ENCODE measurements at regions not wholly inside any gene's neighbourhood (a gene's known extent, or its start where the extent isn't known, plus 50 kb on each side); places are given as distances from the start of the nearest gene placed in this dataset.

DNA sequence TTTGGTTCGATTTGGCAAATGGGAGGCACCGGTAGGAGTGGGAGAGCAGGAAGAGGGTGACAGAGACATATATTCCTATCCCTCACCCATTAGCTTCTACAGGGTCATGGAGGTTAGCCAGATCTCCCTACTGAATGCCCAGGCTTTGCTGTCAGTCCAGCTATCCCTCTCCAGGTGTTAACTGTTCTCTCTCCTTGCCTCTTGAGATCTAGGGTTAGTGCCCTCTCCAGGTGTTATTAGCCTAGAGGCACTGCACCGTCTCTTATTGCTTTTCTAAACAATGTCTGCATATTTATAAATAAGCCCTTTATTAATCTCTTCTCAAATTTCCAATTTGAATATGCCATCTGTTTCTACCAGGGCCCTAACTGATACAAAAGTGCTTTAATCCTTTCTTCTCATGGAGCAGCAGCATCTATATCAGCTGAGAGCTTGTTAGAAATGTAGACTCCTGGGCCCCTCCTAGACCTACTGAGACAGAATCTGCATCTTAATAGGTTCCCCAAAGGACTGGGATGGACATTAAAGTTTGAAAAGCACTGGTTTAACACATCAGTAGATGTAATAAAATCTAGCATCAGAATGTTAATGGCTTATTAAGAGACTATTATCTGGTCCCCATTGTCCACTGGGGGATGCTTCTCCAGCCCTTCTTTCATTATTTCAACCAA lies 322.5 kb upstream of the SLC24A2 start:
- DNase-seq = no peak

DNA sequence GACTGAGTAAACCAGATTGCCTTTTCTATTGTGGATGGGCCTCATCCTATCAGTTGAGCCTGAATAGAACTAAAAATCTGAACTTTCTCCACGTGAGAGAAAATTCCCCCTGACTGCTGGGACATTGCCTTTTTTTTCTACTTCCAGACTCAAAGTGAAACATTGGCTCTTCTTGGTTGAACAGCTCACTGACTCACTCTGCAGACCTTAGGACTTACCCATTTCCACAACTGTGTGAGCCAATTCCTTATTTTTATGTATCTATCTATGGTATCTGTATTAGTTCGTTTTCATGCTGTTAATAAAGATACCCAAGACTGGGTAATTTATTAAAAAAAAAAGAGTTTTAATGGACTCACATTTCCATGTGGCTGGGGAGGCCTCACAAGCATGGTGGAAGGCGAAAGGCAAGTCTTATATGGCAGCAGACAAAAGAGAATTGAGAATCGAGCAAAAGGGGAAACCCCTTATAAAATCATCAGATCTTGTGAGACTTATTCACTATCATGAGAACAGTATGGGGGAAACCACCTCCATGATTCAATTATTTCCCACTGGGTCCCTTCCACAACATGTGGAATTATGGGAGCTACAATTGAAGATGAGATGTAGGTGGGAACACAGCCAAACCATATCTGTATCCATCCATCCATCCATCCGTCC lies 306.7 kb upstream of the SLC24A2 start:
- DNase-seq = no peak

DNA sequence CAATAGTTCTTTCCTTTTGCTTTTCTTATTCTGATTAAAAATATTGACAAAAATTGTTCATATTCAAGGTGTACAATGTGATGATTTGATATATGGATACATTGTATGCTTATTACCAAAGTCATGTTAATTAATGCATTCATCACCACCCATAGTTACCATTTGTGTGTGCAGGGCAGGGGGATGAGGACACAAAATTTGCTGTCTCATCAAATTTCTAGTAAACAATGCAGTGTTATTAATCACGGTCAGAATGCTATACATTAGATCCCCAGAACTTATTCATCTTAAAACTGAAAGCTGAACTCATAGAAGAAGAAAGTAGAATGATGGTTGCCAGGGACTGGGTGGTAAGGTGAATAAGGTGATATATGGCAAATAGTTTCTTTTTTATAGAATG lies 303.7 kb upstream of the SLC24A2 start:
- DNase-seq = no peak

DNA sequence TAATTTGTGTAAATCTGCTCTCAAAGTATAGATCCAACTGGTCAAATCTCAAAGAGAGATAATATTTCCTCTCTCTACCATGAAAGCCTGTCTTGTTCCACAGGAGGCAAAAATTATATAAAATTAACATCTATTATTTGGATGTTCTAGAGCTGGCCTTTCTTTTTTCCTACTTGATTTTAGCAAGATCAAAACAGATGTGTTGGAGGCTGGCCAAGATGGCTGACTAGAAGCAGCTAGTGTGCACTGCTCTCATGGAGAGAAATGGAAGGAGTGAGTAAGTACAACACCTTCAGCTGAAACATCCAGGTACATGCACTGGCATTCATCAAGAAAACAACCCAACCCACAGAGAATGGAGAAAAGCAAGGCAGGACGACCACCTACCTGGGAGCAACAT lies 298.6 kb upstream of the SLC24A2 start:
- no peak for DNase-seq

DNA sequence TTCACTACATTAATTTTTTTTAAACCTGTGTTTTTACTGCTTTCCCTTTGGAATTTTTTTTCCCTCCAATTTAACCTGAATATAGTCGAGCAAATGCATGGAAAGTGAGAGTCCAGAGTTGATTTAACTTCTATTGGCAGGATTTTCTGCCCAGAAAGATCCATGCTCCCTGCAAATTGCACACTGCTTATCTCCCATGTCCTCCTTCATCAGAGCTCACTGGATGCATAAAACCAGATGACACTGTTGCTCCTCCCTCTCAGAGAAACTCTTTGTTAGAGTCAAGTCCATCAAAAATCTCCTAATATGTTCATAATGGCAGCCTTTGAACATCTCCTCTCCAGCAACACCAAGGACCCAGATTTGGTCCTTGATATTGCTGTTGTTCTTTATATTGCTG lies 297.0 kb upstream of the SLC24A2 start:
- DNase-seq = no peak

DNA sequence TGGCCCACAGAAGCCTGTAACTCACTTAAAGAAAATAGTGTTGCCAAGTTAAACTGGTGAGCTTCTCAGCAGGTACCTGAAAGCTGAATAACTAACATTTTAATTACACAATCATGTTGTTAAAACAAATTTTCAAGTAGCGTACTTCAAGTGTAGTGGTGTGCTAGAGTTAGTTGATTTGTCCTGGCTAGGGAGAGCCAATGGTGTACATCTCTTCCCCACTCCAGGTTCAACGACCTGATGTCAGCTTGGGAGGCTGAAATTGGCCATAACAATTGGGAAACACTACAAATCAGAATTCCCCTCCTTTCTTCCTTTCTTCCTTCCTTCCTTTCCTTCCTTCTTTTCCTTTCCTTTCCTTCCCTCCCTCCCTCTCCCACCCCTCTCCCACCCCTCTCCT lies 295.3 kb upstream of the SLC24A2 start:
- no peak for DNase-seq

DNA sequence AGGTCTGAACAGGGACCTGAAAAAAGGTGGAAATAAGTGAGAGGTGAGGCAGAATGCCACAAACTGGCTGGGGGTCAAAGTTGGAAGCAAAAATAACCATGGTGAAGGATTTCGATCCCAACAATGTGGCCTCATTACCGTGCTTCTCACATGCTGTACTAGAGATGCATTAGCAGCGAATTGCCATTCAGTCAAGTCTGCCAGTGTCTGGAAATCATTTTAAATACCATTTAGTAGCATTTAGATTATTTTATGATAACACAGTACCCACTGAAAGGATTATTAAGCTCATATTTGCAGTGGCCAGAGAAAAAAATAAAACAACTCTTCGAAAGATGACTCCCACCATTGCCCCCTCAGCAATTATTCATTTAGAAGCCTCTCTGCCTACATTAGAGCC lies 294.6 kb upstream of the SLC24A2 start:
- DNase-seq = no peak

DNA sequence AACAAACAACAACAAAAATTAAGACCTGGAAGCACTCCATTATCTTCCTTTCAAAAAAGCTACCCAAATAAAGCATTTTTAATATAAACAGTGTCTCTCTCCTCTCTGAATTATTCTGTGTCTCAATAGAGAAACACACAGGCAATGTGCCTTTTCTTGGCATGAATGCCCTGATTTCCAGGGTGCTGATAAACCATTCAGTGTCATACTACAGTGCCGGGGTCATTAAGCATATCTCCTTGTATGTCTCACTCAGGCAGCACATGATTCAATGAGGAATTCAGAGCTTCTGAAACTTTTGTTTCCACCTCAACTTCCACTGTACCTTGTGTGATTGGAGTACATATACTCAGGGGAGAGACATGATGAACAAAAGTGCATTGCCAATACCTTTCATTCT lies 294.0 kb upstream of the SLC24A2 start:
- no peak for DNase-seq

DNA sequence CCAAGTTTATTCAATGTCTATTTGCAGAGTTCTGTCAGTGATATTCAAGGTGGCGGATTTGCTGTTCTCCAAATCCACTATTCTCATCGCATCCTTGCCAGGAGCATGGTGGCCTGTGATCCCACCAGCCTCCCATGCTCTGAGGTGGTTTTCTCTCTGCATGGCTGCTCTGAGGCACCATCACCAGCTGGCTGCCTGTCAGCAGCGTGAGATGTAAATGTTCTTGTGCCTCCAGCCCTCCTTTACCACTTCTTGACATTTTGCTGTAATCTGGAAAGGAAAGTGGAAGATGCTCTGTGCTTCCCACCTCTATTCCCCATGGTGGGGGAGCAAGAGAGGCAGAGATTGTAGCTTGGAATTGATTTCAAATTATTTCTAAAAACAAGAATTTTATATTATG lies 293.6 kb upstream of the SLC24A2 start:
- no peak for DNase-seq

DNA sequence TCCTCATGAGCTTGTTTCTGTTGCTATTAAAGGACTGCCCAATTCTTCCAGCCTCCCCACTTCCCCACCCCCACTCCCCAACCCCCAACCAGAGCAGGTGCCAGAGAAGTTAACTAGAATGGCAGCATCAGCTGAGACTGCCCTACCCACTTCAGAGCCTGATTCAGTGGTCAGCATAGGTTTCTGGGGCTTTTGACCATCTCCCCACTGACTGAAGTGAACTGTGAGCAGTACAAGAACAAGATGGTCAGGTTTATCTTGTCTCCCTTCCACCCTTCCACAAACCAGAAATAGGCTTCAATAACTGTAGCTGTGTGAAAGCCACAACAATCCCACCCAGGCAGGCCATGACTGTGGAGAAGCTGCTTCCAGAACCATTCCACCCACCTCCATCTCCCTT lies 289.4 kb upstream of the SLC24A2 start:
- DNase-seq = no peak

DNA sequence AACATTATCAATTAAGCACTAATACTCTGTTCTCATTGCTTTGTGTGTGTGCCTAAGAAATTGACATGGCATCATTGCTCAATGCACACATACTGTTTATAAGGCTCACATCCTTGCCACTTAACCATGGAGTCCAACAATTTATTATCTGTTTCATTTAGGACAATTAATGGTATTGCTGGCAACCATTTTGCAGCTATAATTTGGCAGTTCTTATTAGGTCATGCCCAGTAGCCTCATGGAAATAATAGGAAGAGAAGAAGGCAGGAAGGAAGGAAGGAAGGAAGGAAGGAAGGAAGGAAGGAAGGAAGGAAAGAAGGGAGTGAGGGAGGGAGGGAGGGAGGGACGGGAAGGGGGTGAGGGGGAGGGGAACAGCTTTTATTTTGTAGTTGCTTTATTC lies 285.5 kb upstream of the SLC24A2 start:
- no peak for DNase-seq

DNA sequence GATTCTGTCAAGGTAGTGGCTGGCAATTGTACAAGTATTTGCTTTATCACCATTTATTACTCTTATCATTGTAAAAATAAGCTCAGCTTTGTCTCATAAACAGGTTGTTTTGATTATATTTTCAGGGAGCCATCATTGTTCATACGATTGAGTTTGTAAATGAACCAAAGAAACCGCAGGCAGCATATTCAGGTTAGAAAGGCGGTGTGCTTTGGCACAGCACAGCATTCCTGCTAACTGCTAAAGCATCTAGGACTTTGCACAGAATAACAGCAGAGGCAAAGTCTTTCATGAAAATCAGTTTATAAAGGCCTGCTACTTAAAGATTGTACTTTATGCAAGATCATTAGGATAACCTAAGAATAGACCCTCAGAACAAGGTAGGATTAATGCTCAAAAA lies 281.5 kb upstream of the SLC24A2 start:
- DNase-seq = no peak

DNA sequence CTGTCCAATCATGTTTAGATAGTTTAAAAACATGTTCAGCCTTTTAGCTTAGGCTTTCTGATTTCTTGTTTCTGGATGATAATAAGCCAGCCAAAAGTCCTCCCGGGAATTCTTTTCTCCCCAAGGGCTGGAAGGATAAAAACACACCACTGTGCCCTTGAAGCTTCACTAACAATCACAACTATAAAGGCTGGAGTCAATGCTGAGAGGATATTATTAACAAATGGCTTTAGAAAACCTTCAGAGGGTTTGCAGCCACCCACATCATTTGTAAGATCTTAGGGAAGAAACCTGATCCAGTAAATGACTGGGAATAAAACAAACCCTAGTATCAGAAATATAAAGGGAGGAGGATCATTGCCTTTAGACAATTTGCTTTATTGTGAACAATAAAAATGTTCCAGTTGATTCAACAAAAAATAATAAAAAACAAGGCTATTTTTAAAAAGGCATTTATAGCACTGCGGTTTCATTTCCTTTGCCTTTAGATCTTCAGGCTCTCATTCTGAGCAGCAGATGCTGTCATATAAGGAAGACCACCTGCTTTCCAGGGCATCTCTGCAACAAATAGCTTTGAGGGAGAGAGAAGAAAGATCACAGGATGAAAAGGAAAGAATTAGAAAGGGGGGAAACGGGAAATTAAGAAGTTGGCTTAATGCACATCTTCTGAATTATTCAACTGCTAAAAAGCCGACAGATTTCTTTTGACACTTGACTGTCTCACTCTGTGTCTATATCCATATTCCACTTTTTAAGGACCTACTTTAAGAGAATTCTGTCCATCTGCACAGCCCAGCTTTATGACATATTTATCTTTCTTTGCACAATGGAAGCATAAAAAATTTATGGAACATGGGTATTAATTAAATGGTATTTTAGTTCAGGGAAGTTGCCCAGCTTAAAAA lies 277.2 kb upstream of the SLC24A2 start:
- no peak for DNase-seq

DNA sequence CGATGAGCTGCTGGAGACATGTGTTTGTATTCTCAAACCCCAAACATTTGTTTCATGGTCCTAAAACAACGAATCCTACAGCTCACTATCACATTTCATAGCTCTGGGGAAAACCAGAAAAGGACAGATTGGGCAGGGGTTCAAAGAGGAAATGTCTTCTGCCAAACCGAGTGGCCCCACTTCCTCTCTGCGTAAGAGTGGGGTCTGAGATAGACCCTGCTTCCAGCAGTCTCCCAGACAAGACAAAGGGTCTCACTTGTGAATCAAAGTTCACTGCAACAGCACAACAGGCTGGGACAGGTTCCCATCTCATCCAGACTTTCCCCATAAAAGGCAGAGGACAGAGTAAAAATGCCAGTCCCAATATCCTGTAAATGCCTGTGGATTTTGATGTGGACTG lies 276.2 kb upstream of the SLC24A2 start:
- no peak for DNase-seq

DNA sequence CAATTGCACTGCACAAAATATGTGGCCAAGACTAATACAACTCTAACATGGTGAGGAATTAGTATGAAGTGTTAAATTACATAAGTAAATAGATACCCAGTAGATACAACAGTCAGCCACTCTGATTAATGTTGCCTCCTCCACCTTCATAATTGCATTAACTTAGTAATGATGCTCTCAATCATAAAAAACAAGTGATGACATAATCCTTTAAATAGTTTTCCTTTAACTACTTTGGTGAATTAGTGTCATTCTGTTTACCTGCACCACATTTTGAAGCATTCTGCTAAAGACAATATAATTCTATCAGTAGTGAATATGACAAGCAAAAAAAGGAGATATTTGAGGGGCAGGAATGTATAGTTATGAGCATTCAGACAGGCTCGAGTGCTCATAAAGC lies 265.9 kb upstream of the SLC24A2 start:
- DNase-seq = no peak

DNA sequence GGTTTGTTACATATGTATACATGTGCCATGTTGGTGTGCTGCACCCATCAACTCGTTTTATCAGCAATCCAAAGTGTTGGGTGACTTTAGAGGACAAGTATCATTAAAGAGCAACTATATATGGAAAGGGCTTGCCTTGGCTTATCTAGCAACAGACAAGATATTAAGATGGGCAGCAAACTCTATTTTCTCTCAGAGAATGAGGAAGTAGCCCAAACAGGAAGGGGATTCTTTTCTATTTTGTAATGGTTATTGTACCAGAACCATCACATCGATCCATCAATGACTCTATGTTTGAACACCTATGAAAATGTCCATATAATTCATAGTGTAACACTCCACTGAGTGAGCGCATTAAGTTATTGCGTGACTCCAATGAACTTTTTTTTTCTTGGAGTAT lies 260.1 kb upstream of the SLC24A2 start:
- DNase-seq = no peak

DNA sequence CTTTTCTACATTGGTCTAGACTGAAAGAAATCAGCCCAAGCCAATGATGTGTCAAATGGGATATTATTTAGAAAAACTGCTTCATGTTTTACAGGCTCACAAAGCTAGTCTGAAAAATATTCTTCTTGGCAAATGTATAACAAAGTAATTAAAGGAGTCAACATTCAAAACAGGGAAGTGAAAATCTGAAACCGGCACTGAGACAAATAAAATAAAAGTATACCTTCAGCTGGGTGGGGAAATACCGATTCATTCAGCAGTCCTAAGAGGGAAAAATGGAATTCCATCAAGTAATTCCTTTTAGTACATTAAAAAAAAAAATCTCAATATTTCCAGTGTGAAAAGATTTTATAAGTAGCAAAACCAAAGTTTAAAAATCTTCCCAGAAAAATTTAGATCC lies 259.6 kb upstream of the SLC24A2 start:
- DNase-seq = no peak

DNA sequence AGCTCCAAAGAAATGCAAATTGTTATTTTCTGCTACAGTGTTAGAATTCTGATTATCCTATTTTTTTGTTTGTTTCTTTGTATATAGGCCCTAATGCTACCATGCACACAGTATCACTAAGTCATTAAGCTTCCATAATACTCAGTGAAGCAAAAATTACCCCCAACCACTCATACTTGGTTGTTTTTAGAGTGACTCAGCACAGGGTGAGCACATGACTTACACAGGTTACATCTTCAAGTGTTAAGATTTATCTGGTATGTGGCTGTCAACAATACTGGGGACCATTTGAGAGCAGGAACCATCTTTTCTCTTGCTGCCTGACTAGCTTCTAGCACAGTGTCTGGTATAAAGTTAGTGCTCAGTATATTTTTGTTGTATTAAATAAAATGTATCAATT lies 255.8 kb upstream of the SLC24A2 start:
- DNase-seq = no peak

DNA sequence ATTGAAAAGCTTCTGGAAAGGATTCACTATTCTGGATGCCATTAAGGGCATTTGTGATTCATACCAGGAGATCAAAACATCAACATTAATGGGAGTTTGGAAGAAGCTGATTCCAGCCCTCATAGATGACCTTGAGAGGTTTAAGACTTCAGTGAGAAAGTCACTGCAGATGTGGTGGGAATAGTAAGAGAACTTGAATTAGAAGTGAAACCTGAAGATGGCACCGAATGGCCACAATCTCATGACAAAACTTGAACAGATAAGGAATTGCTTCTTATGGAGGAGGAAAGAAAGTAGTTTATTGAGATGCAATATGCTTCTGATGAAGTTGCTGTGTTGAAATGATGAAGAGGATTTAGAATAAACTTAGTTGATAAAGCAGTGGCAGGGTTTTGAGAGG lies 254.6 kb upstream of the SLC24A2 start:
- no peak for DNase-seq

DNA sequence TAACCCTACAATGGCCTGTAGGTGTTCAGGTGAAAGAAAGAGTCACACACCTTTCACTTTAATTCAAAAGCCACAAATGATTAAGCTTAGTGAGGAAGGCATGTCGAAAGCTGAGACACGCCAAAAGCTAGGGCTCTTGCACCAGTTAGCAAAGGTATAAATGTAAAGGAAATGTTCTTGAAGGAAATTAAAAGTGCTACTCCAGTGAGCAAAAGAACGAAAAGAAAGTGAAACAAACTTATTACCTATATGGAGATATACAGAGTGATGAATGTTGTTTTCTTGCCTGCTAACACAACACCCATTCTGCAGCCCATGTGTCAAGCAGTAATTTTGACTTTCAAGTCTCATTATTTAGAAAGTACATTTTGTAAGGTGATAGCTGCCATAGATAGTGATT lies 254.2 kb upstream of the SLC24A2 start:
- no peak for DNase-seq

DNA sequence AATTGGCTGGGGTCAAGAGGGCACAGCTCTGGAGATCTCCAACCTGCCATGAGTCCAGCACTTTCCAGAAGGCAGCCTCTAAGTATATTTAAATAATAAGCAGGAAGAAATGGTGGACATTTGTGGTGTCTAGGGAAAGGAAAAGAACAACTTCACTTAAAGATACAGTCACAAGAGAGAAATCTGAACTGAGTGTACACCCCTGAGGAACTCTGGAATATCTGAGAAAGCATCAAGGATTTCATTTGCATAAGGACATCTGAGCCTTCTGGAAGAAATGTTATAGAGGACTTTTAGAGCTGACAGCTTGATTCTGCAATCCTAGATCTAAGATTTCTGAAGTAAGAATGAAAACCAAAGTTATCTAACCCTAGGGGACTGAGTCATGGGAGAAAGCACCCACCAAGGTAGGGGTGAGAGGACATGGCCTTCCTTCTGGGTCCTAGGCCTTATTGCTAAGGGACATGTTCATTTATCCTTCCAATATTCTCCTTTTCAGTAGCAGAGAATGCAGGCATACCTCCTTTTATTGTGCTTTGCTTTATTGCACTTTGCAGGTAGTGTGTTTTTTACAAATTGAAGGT lies 253.4 kb upstream of the SLC24A2 start:
- DNase-seq = no peak

DNA sequence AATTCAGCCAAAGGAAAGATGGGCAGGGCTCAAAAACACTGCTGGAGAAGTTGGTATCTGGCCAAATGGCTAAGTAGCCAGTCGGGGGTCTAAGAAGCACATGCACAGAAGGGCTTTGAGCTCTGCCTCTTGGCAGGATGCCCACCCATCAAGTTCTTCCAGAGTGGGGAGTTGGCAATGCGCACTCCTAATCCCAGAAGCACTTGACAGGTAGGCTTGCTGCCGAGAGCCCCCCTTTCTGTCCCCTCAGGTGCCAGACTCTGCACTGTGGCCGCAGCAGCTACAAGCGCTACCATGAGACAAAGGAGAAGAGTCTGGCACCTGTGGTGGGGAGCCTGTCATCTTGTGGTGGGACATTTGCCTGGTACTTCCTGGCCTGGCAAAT lies 252.9 kb upstream of the SLC24A2 start:
- no peak for DNase-seq

DNA sequence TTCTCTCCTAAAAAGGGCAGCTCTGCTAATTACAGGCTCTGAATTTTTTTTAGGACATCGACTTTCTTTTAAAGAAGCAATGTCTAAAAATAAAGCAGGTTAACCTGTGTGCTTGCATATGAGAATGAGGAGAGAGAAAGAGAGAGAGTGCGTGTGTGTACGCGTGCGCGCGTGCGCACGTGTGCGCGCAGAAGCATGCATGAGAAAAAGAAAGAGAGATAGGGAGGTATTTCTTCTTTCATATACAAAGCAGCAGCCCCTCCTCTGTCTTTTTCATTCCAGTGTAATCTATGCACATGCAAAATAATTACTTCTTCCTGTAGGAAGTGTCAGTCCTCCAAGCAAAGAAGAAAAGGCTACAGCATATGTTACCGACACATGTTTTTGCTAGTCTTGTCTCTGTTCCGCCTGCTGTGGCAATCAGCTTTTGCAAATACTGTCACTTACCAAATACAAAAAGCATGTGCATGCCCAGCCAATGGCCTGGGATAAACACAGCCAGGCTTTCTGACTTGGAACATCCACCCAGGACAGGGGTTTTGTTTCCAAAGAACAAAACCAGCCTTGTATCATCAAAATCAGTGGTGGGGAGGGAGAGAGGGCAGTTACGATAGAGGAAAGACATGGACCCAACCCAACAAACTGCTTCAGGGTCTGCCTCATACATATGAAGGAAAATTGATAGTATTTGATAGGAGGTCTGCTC lies 252.3 kb upstream of the SLC24A2 start:
- DNase-seq = no peak
